ENCODE measurements at regions not wholly inside any gene's neighbourhood (a gene's known extent, or its start where the extent isn't known, plus 50 kb on each side); places are given as distances from the start of the nearest gene placed in this dataset.

- H3K27me3 Mint-ChIP-seq (ENCODE audit: low read depth) = no peaks in the 10 kb centered on the region
These were observed 89.2 kb upstream of the CLMN start for GRCh38 chr14:95408731-95409476.

GRCh38 chr14:95407354-95407753, 87.6 kb upstream of the CLMN start:
- POLR2A ChIA-PET = no interaction called here
- CTCF ChIA-PET = no interaction called here
- no peaks in the 10 kb centered on the region for H3K4me1 Mint-ChIP-seq (ENCODE audit: low read depth)
- no peak overlapping the region for H3K4me3 Mint-ChIP-seq
- no peak for ATAC-seq
- DNase-seq = no peak
- peaks cover 12% of the 10 kb centered on the region for H3K36me3 Mint-ChIP-seq (ENCODE audit: low read depth)
- no peak overlapping the region for H3K27ac Mint-ChIP-seq
- no peaks in the 10 kb centered on the region for H3K27me3 Mint-ChIP-seq (ENCODE audit: low read depth)
- no peaks in the 10 kb centered on the region for H3K9me3 Mint-ChIP-seq (ENCODE audit: insufficient read depth)

More at GRCh38 chr14:95408731-95409476, 89.2 kb upstream of the CLMN start:
- DNase-seq (no peak), ATAC-seq (no peak)
- ChIA-PET POLR2A (no interaction called here), CTCF (no interaction called here)
- H3K36me3 Mint-ChIP-seq (ENCODE audit: low read depth) = peaks cover 14% of the 10 kb centered on the region
- H3K9me3 Mint-ChIP-seq (ENCODE audit: insufficient read depth) = no peaks in the 10 kb centered on the region
- no peak overlapping the region for H3K4me3 Mint-ChIP-seq
- H3K4me1 Mint-ChIP-seq (ENCODE audit: low read depth) = no peaks in the 10 kb centered on the region
- H3K27ac Mint-ChIP-seq = no peak overlapping the region

- POLR2A ChIA-PET = no interaction called here
- no peaks in the 10 kb centered on the region for H3K9me3 Mint-ChIP-seq (ENCODE audit: insufficient read depth)
- ATAC-seq (no peak), DNase-seq (no peak)
- H3K27me3 Mint-ChIP-seq (ENCODE audit: low read depth) = no peaks in the 10 kb centered on the region
- H3K36me3 Mint-ChIP-seq (ENCODE audit: low read depth) = peaks cover 12% of the 10 kb centered on the region
- H3K27ac Mint-ChIP-seq = no peak overlapping the region
- H3K4me3 Mint-ChIP-seq = no peak overlapping the region
- H3K4me1 Mint-ChIP-seq (ENCODE audit: low read depth) = no peaks in the 10 kb centered on the region
- CTCF ChIA-PET = no interaction called here
These were observed 87.1 kb upstream of the CLMN start for GRCh38 chr14:95406756-95407277.

- POLR2A ChIA-PET = no interaction called here
- DNase-seq (no peak), ATAC-seq (no peak)
- no peaks in the 10 kb centered on the region for H3K4me1 Mint-ChIP-seq (ENCODE audit: low read depth)
- CTCF ChIA-PET = no interaction called here
- no peaks in the 10 kb centered on the region for H3K9me3 Mint-ChIP-seq (ENCODE audit: insufficient read depth)
- no peak overlapping the region for H3K27ac Mint-ChIP-seq
- H3K4me3 Mint-ChIP-seq = no peak overlapping the region
- peaks cover 3% of the 10 kb centered on the region for H3K27me3 Mint-ChIP-seq (ENCODE audit: low read depth)
- peaks cover 2% of the 10 kb centered on the region for H3K36me3 Mint-ChIP-seq (ENCODE audit: low read depth)
These were observed 84.9 kb upstream of the CLMN start for GRCh38 chr14:95404583-95404982.

GRCh38 chr14:95402578-95402977, 82.9 kb upstream of the CLMN start:
- no peak overlapping the region for H3K4me3 Mint-ChIP-seq
- no peaks in the 10 kb centered on the region for H3K4me1 Mint-ChIP-seq (ENCODE audit: low read depth)
- CTCF ChIA-PET = no interaction called here
- ATAC-seq (no peak), DNase-seq (no peak)
- no peaks in the 10 kb centered on the region for H3K9me3 Mint-ChIP-seq (ENCODE audit: insufficient read depth)
- H3K27ac Mint-ChIP-seq = no peak overlapping the region
- no peaks in the 10 kb centered on the region for H3K36me3 Mint-ChIP-seq (ENCODE audit: low read depth)
- peaks cover 3% of the 10 kb centered on the region for H3K27me3 Mint-ChIP-seq (ENCODE audit: low read depth)
- POLR2A ChIA-PET = no interaction called here

GRCh38 chr14:95402176-95402575, 82.5 kb upstream of the CLMN start:
- CTCF ChIA-PET = no interaction called here
- H3K4me1 Mint-ChIP-seq (ENCODE audit: low read depth) = no peaks in the 10 kb centered on the region
- H3K27me3 Mint-ChIP-seq (ENCODE audit: low read depth) = peaks cover 3% of the 10 kb centered on the region
- no peaks in the 10 kb centered on the region for H3K9me3 Mint-ChIP-seq (ENCODE audit: insufficient read depth)
- ATAC-seq (no peak), DNase-seq (no peak)
- H3K36me3 Mint-ChIP-seq (ENCODE audit: low read depth) = no peaks in the 10 kb centered on the region
- H3K4me3 Mint-ChIP-seq = no peak overlapping the region
- POLR2A ChIA-PET = no interaction called here
- H3K27ac Mint-ChIP-seq = no peak overlapping the region

- ChIA-PET CTCF (no interaction called here), POLR2A (no interaction called here)
- Mint-ChIP-seq H3K27ac (no peak overlapping the region), H3K36me3 (ENCODE audit: low read depth) (no peaks in the 10 kb centered on the region), H3K9me3 (ENCODE audit: insufficient read depth) (no peaks in the 10 kb centered on the region), H3K4me1 (ENCODE audit: low read depth) (no peaks in the 10 kb centered on the region), H3K27me3 (ENCODE audit: low read depth) (peaks cover 3% of the 10 kb centered on the region), H3K4me3 (no peak overlapping the region)
- ATAC-seq = no peak
- no peak for DNase-seq
These were observed 79.2 kb upstream of the CLMN start for GRCh38 chr14:95398630-95399547.

- H3K27ac Mint-ChIP-seq = no peak overlapping the region
- no peaks in the 10 kb centered on the region for H3K9me3 Mint-ChIP-seq (ENCODE audit: insufficient read depth)
- peaks cover 3% of the 10 kb centered on the region for H3K27me3 Mint-ChIP-seq (ENCODE audit: low read depth)
- no peak overlapping the region for H3K4me3 Mint-ChIP-seq
- ChIA-PET POLR2A (no interaction called here), CTCF (no interaction called here)
- ATAC-seq (no peak), DNase-seq (no peak)
- H3K36me3 Mint-ChIP-seq (ENCODE audit: low read depth) = no peaks in the 10 kb centered on the region
- H3K4me1 Mint-ChIP-seq (ENCODE audit: low read depth) = no peaks in the 10 kb centered on the region
These were observed 77.6 kb upstream of the CLMN start for GRCh38 chr14:95397325-95397724.

- no peak overlapping the region for H3K27ac Mint-ChIP-seq
- ATAC-seq (no peak), DNase-seq (no peak)
- H3K27me3 Mint-ChIP-seq (ENCODE audit: low read depth) = peaks cover 3% of the 10 kb centered on the region
- CTCF ChIA-PET = no interaction called here
- POLR2A ChIA-PET = no interaction called here
- no peaks in the 10 kb centered on the region for H3K36me3 Mint-ChIP-seq (ENCODE audit: low read depth)
- no peak overlapping the region for H3K4me3 Mint-ChIP-seq
- H3K9me3 Mint-ChIP-seq (ENCODE audit: insufficient read depth) = no peaks in the 10 kb centered on the region
- no peaks in the 10 kb centered on the region for H3K4me1 Mint-ChIP-seq (ENCODE audit: low read depth)
These were observed 76.5 kb upstream of the CLMN start for GRCh38 chr14:95396221-95396620.

GRCh38 chr14:95395098-95395737, 75.5 kb upstream of the CLMN start:
- ATAC-seq = no peak
- Mint-ChIP-seq H3K27ac (no peak overlapping the region), H3K4me3 (no peak overlapping the region), H3K4me1 (ENCODE audit: low read depth) (no peaks in the 10 kb centered on the region), H3K9me3 (ENCODE audit: insufficient read depth) (no peaks in the 10 kb centered on the region), H3K36me3 (ENCODE audit: low read depth) (no peaks in the 10 kb centered on the region), H3K27me3 (ENCODE audit: low read depth) (no peaks in the 10 kb centered on the region)
- DNase-seq = no peak
- ChIA-PET POLR2A (no interaction called here), CTCF (no interaction called here)

- Mint-ChIP-seq H3K4me3 (no peak overlapping the region), H3K36me3 (ENCODE audit: low read depth) (no peaks in the 10 kb centered on the region), H3K27me3 (ENCODE audit: low read depth) (no peaks in the 10 kb centered on the region), H3K4me1 (ENCODE audit: low read depth) (no peaks in the 10 kb centered on the region), H3K27ac (no peak overlapping the region), H3K9me3 (ENCODE audit: insufficient read depth) (no peaks in the 10 kb centered on the region)
- POLR2A ChIA-PET = no interaction called here
- DNase-seq = no peak
- no peak for ATAC-seq
- CTCF ChIA-PET = no interaction called here
These were observed 74.8 kb upstream of the CLMN start for GRCh38 chr14:95394297-95395097.
